Ovary (tissue), 3 donors: ENCODE measurements at regions not wholly inside any gene's neighbourhood (a gene's known extent, or its start where the extent isn't known, plus 50 kb on each side); places are given as distances from the start of the nearest gene placed in this dataset.

ENCODE experiments used
- CTCF ChIP-seq, 3 donors: fragments of 450-650 bp in 2 of 3; fragments of 200-600 bp in 1 of 3; IDR thresholded peaks; one replicate each; pipeline versions ENCODE4 v1.5.1 to v1.8.0; 2016 to 2022; ENCODE audit warnings: antibody characterized with exemption in 3 of 3, mild to moderate bottlenecking in 1 of 3
- EP300 ChIP-seq: sonication (generic); formaldehyde crosslinking; IDR thresholded peaks from one replicate; pipeline ENCODE4 v1.6.1; 2017; ENCODE audit warnings: antibody characterized with exemption
- POLR2A ChIP-seq: fragments of 450-650 bp; IDR thresholded peaks from one replicate; pipeline ENCODE4 v1.6.1; 2017; ENCODE audit warnings: antibody characterized with exemption, mild to moderate bottlenecking, moderate library complexity
- donor health status: DM: no; HTN: no; CAD: no.

GRCh38 chr11:39541945-39542351, 1917.5 kb downstream of the LRRC4C start:
- TF ChIP-seq POLR2A (no peak), CTCF (IDR thresholded peaks at IDR 0.05) (no peak), EP300 (no peak)
